T47D (cell line): ENCODE measurements at regions not wholly inside any gene's neighbourhood (a gene's known extent, or its start where the extent isn't known, plus 50 kb on each side); places are given as distances from the start of the nearest gene placed in this dataset.

Source experiments
- DNase-seq, 2 experiments: peaks; one replicate each; pipeline versions ENCODE4 v3.0.0 to v3.0.0-alpha.2; 2011 to 2012; ENCODE audit warnings: low read depth in 1 of 2, low spot score in 1 of 2
- JUND ChIP-seq: IDR thresholded peaks from 2 replicates; pipeline ENCODE4 v1.6.1; 2012; ENCODE audit warnings: low read depth
- in situ Hi-C: cut with HindIII; loops from 2 replicates; pipeline ENCODE4 v1.10.0; 2016; ENCODE audit warnings: low sequenced_read_pairs, low pct_unique_long_range_greater_than_20kb

- no peak for DNase-seq
- TF ChIP-seq JUND = no peak
- in situ Hi-C loops = no loop called here
Observed at GRCh38 chr5:34490506-34491250, 165.4 kb upstream of the RAI14 start.

GRCh38 chr5:34491251-34491620 is 164.9 kb upstream of the RAI14 start:
- no peak for DNase-seq

GRCh38 chr5:34494111-34494755 is 161.9 kb upstream of the RAI14 start:
- TF ChIP-seq JUND = no peak
- no peak for DNase-seq
- in situ Hi-C loops = no loop called here

More at GRCh38 chr5:34491251-34491620, 164.9 kb upstream of the RAI14 start:
- in situ Hi-C loops = no loop called here
- no peak for TF ChIP-seq JUND

GRCh38 chr5:34495178-34495577 is 160.9 kb upstream of the RAI14 start:
- in situ Hi-C loops = no loop called here
- no peak for TF ChIP-seq JUND
- no peak for DNase-seq

- no peak for TF ChIP-seq JUND
- in situ Hi-C loops = no loop called here
- peak in 1 of 2 experiments; percentile 39 for DNase-seq
Observed at GRCh38 chr5:34496260-34496691, 159.9 kb upstream of the RAI14 start.

GRCh38 chr5:34496701-34497469 is 159.2 kb upstream of the RAI14 start:
- DNase-seq = no peak
- no peak for TF ChIP-seq JUND
- in situ Hi-C loops = no loop called here

GRCh38 chr5:34497470-34497808 is 158.7 kb upstream of the RAI14 start:
- TF ChIP-seq JUND = no peak
- in situ Hi-C loops = no loop called here
- no peak for DNase-seq

GRCh38 chr5:34498572-34498971 is 157.6 kb upstream of the RAI14 start:
- DNase-seq = no peak
- TF ChIP-seq JUND = no peak
- in situ Hi-C loops = no loop called here

- no peak for DNase-seq
- no peak for TF ChIP-seq JUND
- in situ Hi-C loops = no loop called here
Observed at GRCh38 chr5:34499001-34499734, 157.0 kb upstream of the RAI14 start.

- no peak for DNase-seq
- TF ChIP-seq JUND = no peak
Observed at GRCh38 chr5:34500236-34500847, 155.8 kb upstream of the RAI14 start.

GRCh38 chr5:34501016-34501415 is 155.1 kb upstream of the RAI14 start:
- no peak for TF ChIP-seq JUND
- in situ Hi-C loops = no loop called here
- DNase-seq = no peak

More at GRCh38 chr5:34500236-34500847, 155.8 kb upstream of the RAI14 start:
- in situ Hi-C loops = no loop called here

DNA sequence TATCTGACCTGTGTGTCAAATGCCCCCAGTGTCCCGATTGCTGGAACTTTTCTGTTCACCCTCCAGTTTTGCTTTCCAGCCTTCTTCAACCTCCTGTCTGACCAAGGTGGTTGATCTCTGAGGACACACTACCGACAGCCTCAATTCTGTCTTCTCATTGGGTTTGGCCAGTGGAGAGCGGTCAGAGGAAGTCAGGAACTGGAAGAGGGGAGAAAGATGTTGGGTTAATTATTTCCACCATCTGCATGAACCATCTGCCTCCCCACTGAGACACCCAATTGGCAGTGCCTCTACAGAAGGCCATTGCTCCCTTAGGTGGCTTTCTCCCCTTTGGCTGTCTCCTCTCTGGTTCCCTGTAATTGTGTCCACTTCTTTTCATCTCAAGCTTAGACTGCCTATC is 154.3 kb upstream of the RAI14 start:
- no peak for DNase-seq
- TF ChIP-seq JUND = no peak
- in situ Hi-C loops = no loop called here
